Spleen (tissue), 11 donors: ENCODE measurements at regions not wholly inside any gene's neighbourhood (a gene's known extent, or its start where the extent isn't known, plus 50 kb on each side); places are given as distances from the start of the nearest gene placed in this dataset.

Source experiments
- DNase-seq: peaks from one replicate; pipeline ENCODE4 v3.0.0-alpha.2; 2020
- H3K27ac ChIP-seq, 8 donors: fragments of 200-600 bp; sonication (generic) in 7 of 8; 1 replicate in 4 of 8; 2 replicates in 4 of 8; pipeline versions ENCODE4 v1.5.0 to v1.8.0; 2016 to 2021; ENCODE audit warnings: inconsistent platforms in 4 of 8, mild to moderate bottlenecking in 4 of 8, moderate library complexity in 1 of 8
- H3K27me3 ChIP-seq, 7 donors: fragments of 200-600 bp; sonication (generic) in 6 of 7; replicated peaks in 1 of 7; 1 replicate in 4 of 7; 2 replicates in 3 of 7; pipeline versions ENCODE4 v1.5.0 to v1.8.0; 2016 to 2021; ENCODE audit warnings: inconsistent platforms in 3 of 7, mild to moderate bottlenecking in 1 of 7
- H3K36me3 ChIP-seq, 6 donors: fragments of 200-600 bp; sonication (generic) in 5 of 6; 1 replicate in 4 of 6; 2 replicates in 2 of 6; pipeline versions ENCODE4 v1.5.0 to v1.8.0; 2016 to 2021; ENCODE audit warnings: inconsistent platforms in 2 of 6
- H3K4me1 ChIP-seq, 6 donors: fragments of 200-600 bp; sonication (generic) in 5 of 6; 1 replicate in 3 of 6; 2 replicates in 3 of 6; pipeline versions ENCODE4 v1.5.0 to v1.8.0; 2016 to 2021; ENCODE audit warnings: inconsistent platforms in 3 of 6
- H3K4me3 ChIP-seq, 8 donors: fragments of 200-600 bp; sonication (generic) in 7 of 8; 1 replicate in 4 of 8; 2 replicates in 4 of 8; pipeline versions ENCODE4 v1.5.0 to v1.8.0; 2016 to 2021; ENCODE audit warnings: inconsistent platforms in 4 of 8, mild to moderate bottlenecking in 4 of 8, moderate library complexity in 2 of 8
- H3K9me3 ChIP-seq, 8 donors: fragments of 200-600 bp; sonication (generic) in 7 of 8; 1 replicate in 4 of 8; 2 replicates in 4 of 8; pipeline versions ENCODE4 v1.5.0 to v1.8.0; 2016 to 2021; ENCODE audit warnings: inconsistent platforms in 4 of 8
- POLR2A ChIP-seq, 3 donors: fragments of 450-650 bp; IDR thresholded peaks; one replicate each; pipeline ENCODE4 v1.5.1; 2017; ENCODE audit warnings: antibody characterized with exemption in 3 of 3, mild to moderate bottlenecking in 1 of 3
- POLR2AphosphoS5 ChIP-seq, 3 donors: sonication (generic); formaldehyde crosslinking; IDR thresholded peaks; one replicate each; pipeline ENCODE4 v1.5.1; 2017; ENCODE audit warnings: antibody characterized with exemption in 3 of 3
- WGBS, 5 donors: extraction: QIAGEN DNeasy Blood & Tissue Kit in 3 of 5; methylation state at CpG; one replicate each; pipeline versions ENCODE4 v1.1.5 to v1.1.7; 2013 to 2018; 5-methylcytosine and 5-hydroxymethylcytosine counted together
- intact Hi-C: fragments of 100-400 bp; cut with DNase I; formaldehyde crosslinking; loops from one replicate; pipeline ENCODE4 v1.15.0; 2023; ENCODE audit warnings: low total_unique reads
- TF ChIP-seq, protein P1 (sequence below), 11 experiments: fragments of 200-600 bp in 7 of 11; fragments of 450-650 bp in 4 of 11; sonication (generic) in 4 of 11; IDR thresholded peaks in 8 of 11; conservative IDR thresholded peaks in 3 of 11; 1 replicate in 7 of 11; 2 replicates in 4 of 11; pipeline versions ENCODE4 v1.4.0 to v1.8.0; 2016 to 2021; ENCODE audit warnings: antibody characterized with exemption in 11 of 11, inconsistent platforms in 4 of 11, mild to moderate bottlenecking in 1 of 11
- donor health status: healthy with polysubstance abuse.
- donor health status: DM: no; HTN: no; CAD: no; lungs with moderate emphysema.
- donor health status: DM: no; HTN: no; CAD: no.
- donor health status: Bipolar disorder and iron deficiency.
- donor health status: healthy.
- donor health status: DM: no; HTN: no; CAD: no.
- donor health status: DM: yes; HTN: yes; CAD: no.

DNA sequence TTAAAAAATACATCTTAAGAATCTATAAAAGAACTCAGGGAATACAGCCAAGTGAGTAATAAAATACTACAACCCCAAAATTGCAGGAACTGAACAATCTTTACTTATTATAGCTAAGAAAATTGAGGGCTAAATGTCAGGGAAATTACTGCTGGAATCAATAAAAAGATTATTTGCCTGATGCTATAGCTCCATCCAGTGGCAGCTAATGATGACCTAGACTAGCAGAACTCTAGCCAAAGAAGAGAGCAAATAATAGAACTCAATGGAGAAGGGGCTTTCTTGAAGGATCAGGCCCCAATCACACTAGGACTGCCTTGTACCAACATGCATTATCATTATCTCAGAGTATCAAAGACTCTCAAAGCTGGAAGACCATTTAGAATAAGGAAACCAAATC lies 85.0 kb upstream of the FAM241A start:
- H3K27ac ChIP-seq = no peak overlapping the region
- intact Hi-C loops = no loop called here
- H3K9me3 ChIP-seq = no peaks in the 10 kb centered on the region
- TF ChIP-seq POLR2A (IDR thresholded peaks at IDR 0.05) (no peak), POLR2AphosphoS5 (IDR thresholded peaks at IDR 0.05) (no peak)
- TF ChIP-seq, protein P1, sequence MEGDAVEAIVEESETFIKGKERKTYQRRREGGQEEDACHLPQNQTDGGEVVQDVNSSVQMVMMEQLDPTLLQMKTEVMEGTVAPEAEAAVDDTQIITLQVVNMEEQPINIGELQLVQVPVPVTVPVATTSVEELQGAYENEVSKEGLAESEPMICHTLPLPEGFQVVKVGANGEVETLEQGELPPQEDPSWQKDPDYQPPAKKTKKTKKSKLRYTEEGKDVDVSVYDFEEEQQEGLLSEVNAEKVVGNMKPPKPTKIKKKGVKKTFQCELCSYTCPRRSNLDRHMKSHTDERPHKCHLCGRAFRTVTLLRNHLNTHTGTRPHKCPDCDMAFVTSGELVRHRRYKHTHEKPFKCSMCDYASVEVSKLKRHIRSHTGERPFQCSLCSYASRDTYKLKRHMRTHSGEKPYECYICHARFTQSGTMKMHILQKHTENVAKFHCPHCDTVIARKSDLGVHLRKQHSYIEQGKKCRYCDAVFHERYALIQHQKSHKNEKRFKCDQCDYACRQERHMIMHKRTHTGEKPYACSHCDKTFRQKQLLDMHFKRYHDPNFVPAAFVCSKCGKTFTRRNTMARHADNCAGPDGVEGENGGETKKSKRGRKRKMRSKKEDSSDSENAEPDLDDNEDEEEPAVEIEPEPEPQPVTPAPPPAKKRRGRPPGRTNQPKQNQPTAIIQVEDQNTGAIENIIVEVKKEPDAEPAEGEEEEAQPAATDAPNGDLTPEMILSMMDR (IDR thresholded peaks at IDR 0.05 in 8 of 11, conservative IDR thresholded peaks at IDR 0.05 in 3 of 11) = no peak
- H3K36me3 ChIP-seq = no peaks in the 10 kb centered on the region
- H3K4me1 ChIP-seq = no peaks in the 10 kb centered on the region
- DNase-seq = no peak
- no peak overlapping the region for H3K4me3 ChIP-seq
- H3K27me3 ChIP-seq = no peaks in the 10 kb centered on the region

DNA sequence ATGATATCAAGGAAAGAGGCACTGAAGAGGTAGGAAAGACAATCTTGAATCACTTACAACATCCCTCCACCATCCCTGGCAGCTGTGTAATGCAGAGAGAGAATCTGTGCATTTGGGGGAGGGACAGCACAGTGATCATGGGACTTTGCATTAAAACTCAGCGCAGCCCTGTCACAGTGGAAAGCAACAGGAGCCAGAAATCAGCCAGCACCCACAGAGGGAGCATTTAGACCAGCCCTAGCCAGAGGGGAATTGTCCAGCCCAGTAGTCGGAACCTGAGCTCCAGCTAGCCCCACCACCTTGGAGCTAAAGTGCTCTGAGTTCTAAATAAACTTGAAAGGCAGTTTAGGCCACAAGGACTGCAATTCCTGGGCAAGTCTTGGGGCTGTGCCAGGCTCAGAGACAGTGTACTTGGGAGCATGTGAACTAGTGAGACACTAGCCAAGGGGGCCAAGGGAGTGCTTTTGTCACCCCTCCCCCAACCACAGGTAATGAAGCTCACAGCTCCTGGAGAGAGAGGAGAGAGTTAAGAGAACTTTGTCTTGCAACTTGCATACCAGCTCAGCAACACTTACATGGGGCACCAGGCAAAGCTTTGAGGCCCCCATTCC lies 83.9 kb upstream of the FAM241A start:
- Histone ChIP-seq H3K4me3 (no peak overlapping the region), H3K27me3 (peaks cover 0 to 3% (median 0%) of the 10 kb centered on the region in 7 donors), H3K4me1 (no peaks in the 10 kb centered on the region), H3K36me3 (no peaks in the 10 kb centered on the region), H3K27ac (no peak overlapping the region), H3K9me3 (no peaks in the 10 kb centered on the region)
- TF ChIP-seq, protein P1 (IDR thresholded peaks at IDR 0.05 in 8 of 11, conservative IDR thresholded peaks at IDR 0.05 in 3 of 11) = no peak
- TF ChIP-seq POLR2AphosphoS5 (IDR thresholded peaks at IDR 0.05) (no peak), POLR2A (IDR thresholded peaks at IDR 0.05) (no peak)
- WGBS, 5 donors = 70 to 93% (median 83%) methylated on average over 2 of the region's 2 CpGs
- intact Hi-C loops = no loop called here
- DNase-seq = no peak

DNA sequence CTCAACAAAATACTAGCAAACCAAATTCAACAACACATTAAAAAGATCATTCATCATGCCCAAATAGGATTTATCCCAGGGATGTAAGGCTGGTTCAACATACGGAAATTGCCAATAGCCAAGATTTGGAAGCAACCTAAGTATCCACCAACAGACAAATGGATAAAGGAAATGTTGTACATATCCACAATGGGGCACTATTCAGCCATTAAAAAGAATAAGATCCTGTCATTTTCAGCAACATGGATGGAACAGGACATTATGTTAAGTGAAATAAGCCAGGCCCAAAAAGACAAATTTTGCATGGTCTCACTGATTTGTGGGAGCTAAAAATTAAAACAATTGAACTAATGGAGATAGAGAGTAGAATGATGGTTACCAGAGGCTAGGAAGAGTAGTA lies 82.0 kb upstream of the FAM241A start:
- no peak overlapping the region for H3K27ac ChIP-seq
- DNase-seq = no peak
- TF ChIP-seq, protein P1 (IDR thresholded peaks at IDR 0.05 in 8 of 11, conservative IDR thresholded peaks at IDR 0.05 in 3 of 11) = no peak
- TF ChIP-seq POLR2A (IDR thresholded peaks at IDR 0.05) (no peak), POLR2AphosphoS5 (IDR thresholded peaks at IDR 0.05) (no peak)
- intact Hi-C loops = no loop called here
- H3K36me3 ChIP-seq = no peaks in the 10 kb centered on the region
- WGBS, 5 donors = 87 to 98% (median 89%) methylated on average over 1 of the region's 1 CpG
- H3K27me3 ChIP-seq = peaks cover 0 to 5% (median 0%) of the 10 kb centered on the region in 7 donors
- no peak overlapping the region for H3K4me3 ChIP-seq
- H3K4me1 ChIP-seq = no peaks in the 10 kb centered on the region
- H3K9me3 ChIP-seq = no peaks in the 10 kb centered on the region

DNA sequence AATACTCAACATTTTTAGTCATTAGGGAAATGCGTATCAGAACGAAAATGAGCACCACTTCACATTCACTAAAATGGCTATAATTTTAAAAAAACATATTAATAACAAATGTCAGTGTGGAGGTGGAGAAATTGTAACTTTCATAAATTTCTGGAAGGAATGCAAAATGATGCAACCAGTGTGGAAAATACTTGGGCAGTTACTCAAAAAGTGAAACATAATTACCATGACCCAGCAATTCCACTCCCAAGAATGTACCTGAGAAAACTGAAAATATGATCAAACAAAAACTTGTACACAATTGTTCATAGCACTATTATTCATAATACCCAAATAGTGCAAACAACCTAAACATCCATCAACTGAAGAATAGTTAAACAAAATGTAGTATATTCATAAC lies 76.1 kb upstream of the FAM241A start:
- Histone ChIP-seq H3K27ac (no peak overlapping the region), H3K36me3 (no peaks in the 10 kb centered on the region), H3K4me3 (no peak overlapping the region), H3K4me1 (no peaks in the 10 kb centered on the region), H3K9me3 (peaks cover 0 to 17% (median 8%) of the 10 kb centered on the region in 8 donors), H3K27me3 (peaks cover 0 to 5% (median 0%) of the 10 kb centered on the region in 7 donors)
- DNase-seq = no peak
- intact Hi-C loops = no loop called here
- WGBS, 5 donors = 83 to 98% (median 92%) methylated on average over 2 of the region's 2 CpGs
- TF ChIP-seq POLR2A (IDR thresholded peaks at IDR 0.05) (no peak), POLR2AphosphoS5 (IDR thresholded peaks at IDR 0.05) (no peak)
- TF ChIP-seq, protein P1 (IDR thresholded peaks at IDR 0.05 in 8 of 11, conservative IDR thresholded peaks at IDR 0.05 in 3 of 11) = no peak
